BJ (cell line): ENCODE measurements at regions not wholly inside any gene's neighbourhood (a gene's known extent, or its start where the extent isn't known, plus 50 kb on each side); places are given as distances from the start of the nearest gene placed in this dataset.

Experiments
- CTCF ChIA-PET: fragments of 350-600 bp; formaldehyde crosslinking; extraction: SDS; loops from one replicate; lab custom pipeline; 2021; ENCODE audit warnings: antibody characterized with exemption, inconsistent platforms; lab: Yijun Ruan, JAX
- POLR2A ChIA-PET: fragments of 300-600 bp; sonication (Branson Sonifier 250); formaldehyde crosslinking; extraction: SDS; loops from one replicate; lab custom pipeline; 2021; ENCODE audit warnings: antibody characterized with exemption; lab: Charles Lee
- DNase-seq: peaks from one replicate; pipeline ENCODE4 v3.0.0-alpha.2; 2011; ENCODE audit warnings: low read depth
- H3K27me3 ChIP-seq: 2 replicates; pipeline ENCODE4 v1.6.0; 2011; ENCODE audit warnings: low read length; ENCODE audit not compliant: control insufficient read depth, insufficient read depth
- H3K36me3 ChIP-seq: 2 replicates; pipeline ENCODE4 v1.5.1; 2011; ENCODE audit warnings: low read length; ENCODE audit not compliant: control insufficient read depth, insufficient read depth
- H3K4me3 ChIP-seq: 2 replicates; pipeline ENCODE4 v1.5.1; 2011; ENCODE audit warnings: low read depth, mild to moderate bottlenecking, control low read depth, low read length
- TF ChIP-seq, protein P1 (sequence below): IDR thresholded peaks from 2 replicates; pipeline ENCODE4 v1.5.1; 2011; ENCODE audit warnings: low read depth, mild to moderate bottlenecking, control low read depth, inconsistent platforms, low read length, moderate library complexity; ENCODE audit not compliant: insufficient read depth

DNA sequence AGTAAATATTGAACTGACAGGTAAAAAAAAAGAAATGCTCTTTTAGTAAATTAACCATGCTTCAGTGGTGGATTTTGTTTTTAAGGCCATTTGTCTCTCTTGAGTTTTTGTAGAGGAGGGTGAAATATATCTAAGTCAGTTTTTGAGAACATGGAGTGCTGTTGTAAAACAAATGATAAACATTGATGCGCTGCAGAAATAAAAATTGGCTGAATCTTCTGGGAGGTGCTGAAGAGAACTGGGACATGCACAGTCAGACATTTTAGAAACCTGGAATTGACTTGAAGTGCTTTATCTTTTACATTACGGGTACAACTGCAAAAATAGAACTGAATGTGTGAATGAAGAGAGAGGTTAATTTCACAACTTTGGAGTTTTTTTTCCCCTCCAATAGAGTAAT lies 203.0 kb upstream of the HDAC9 start:
- TF ChIP-seq, protein P1, sequence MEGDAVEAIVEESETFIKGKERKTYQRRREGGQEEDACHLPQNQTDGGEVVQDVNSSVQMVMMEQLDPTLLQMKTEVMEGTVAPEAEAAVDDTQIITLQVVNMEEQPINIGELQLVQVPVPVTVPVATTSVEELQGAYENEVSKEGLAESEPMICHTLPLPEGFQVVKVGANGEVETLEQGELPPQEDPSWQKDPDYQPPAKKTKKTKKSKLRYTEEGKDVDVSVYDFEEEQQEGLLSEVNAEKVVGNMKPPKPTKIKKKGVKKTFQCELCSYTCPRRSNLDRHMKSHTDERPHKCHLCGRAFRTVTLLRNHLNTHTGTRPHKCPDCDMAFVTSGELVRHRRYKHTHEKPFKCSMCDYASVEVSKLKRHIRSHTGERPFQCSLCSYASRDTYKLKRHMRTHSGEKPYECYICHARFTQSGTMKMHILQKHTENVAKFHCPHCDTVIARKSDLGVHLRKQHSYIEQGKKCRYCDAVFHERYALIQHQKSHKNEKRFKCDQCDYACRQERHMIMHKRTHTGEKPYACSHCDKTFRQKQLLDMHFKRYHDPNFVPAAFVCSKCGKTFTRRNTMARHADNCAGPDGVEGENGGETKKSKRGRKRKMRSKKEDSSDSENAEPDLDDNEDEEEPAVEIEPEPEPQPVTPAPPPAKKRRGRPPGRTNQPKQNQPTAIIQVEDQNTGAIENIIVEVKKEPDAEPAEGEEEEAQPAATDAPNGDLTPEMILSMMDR: no peak
- POLR2A ChIA-PET: no interaction called here
- CTCF ChIA-PET: no interaction called here

GRCh38 chr7:18293759-18294158 lies 201.8 kb upstream of the HDAC9 start:
- ChIA-PET POLR2A (no interaction called here), CTCF (interaction anchor here (0.6 kb wide), 1 partner anchor 1285 kb away, joined by 3 read pairs; no protein-coding TSS in a partner anchor)

More for the DNA sequence above, 203.0 kb upstream of the HDAC9 start:
- Histone ChIP-seq H3K36me3 (no peaks in the 10 kb centered on the region), H3K4me3 (no peak overlapping the region), H3K27me3 (no peaks in the 10 kb centered on the region; the same call in 1 of the 2 replicates)
- DNase-seq: no peak

GRCh38 chr7:18294411-18294810 lies 201.1 kb upstream of the HDAC9 start:
- Histone ChIP-seq H3K27me3 (no peaks in the 10 kb centered on the region), H3K4me3 (no peak overlapping the region), H3K36me3 (no peaks in the 10 kb centered on the region)
- DNase-seq: no peak
- CTCF ChIA-PET: interaction anchor here (0.6 kb wide), 1 partner anchor 1284 kb away, joined by 3 read pairs; no protein-coding TSS in a partner anchor
- TF ChIP-seq, protein P1: no peak
- POLR2A ChIA-PET: no interaction called here

More at GRCh38 chr7:18293759-18294158, 201.8 kb upstream of the HDAC9 start:
- Histone ChIP-seq H3K27me3 (no peaks in the 10 kb centered on the region; the same call in 1 of the 2 replicates), H3K36me3 (no peaks in the 10 kb centered on the region), H3K4me3 (no peak overlapping the region)
- TF ChIP-seq, protein P1: no peak
- DNase-seq: no peak

DNA sequence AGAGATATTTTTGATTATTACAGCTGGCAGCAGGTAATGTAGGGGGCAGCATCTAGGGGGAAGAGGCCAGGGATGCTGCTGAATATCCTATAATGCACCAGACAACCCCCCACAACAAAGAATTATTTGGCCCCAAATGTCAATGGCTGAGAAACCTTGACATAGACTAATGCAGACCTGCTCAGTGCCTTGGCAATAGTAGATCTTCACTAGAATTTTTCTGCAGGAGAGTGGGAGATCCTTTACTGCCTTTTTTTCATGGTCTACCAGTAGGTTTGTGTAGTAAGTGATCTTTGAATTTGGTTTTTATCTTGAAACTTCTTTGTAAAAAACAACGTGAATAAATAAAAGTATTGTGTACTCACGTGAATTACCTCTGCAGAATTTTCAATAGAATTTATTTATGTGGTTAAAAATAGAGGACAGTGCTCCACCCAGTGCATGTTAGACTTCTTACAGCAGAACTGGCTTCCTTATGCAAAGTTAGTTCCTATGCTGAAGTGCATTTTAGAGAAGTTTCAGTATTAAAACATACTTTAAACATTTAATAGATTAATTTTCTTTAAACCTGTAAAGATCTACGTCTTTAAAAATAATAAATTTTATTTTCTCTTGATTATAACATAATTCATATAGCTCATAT lies 199.6 kb upstream of the HDAC9 start:
- TF ChIP-seq, protein P1: no peak
- H3K4me3 ChIP-seq: no peak overlapping the region
- no peaks in the 10 kb centered on the region for H3K27me3 ChIP-seq
- DNase-seq: no peak
- no peaks in the 10 kb centered on the region for H3K36me3 ChIP-seq
- ChIA-PET CTCF (interaction anchor here (0.7 kb wide), 1 partner anchor 25 kb away, joined by 3 read pairs; no protein-coding TSS in a partner anchor), POLR2A (no interaction called here)

DNA sequence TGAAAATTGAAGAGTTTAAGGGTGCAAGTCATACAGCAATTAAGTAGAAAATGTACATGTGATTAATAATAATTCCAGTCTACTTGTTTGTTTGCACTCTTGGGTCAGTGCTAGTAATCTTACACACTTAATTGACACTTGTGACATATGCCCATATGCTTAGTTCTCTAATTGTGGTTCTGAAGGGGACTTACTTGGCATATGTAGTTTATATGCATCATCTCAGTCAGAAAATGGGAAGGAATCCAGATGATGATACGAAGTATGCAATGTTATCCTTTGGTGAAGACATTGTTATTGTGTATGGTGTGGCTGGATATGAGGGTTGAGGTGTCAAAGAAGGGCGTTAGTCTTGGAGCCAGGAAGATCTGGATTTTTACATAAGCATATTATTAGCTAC lies 193.5 kb upstream of the HDAC9 start:
- CTCF ChIA-PET: no interaction called here
- Histone ChIP-seq H3K36me3 (no peaks in the 10 kb centered on the region), H3K4me3 (no peak overlapping the region), H3K27me3 (no peaks in the 10 kb centered on the region; the same call in 1 of the 2 replicates)
- TF ChIP-seq, protein P1: no peak
- no peak for DNase-seq
- POLR2A ChIA-PET: no interaction called here
